ENCODE measurements at regions not wholly inside any gene's neighbourhood (a gene's known extent, or its start where the extent isn't known, plus 50 kb on each side); places are given as distances from the start of the nearest gene placed in this dataset.
A peak's percentile ranks its signal among the peaks of the same experiment; 100 is the strongest.

- TF ChIP-seq CREB1 (CRISPR knock-in tag; IDR thresholded peaks at IDR 0.05) (no peak), ZNF121 (CRISPR knock-in tag; IDR thresholded peaks at IDR 0.05) (no peak), ZMAT4 (CRISPR knock-in tag; IDR thresholded peaks at IDR 0.05) (no peak), ZNF671 (CRISPR knock-in tag; IDR thresholded peaks at IDR 0.05) (no peak), JAZF1 (CRISPR knock-in tag; IDR thresholded peaks at IDR 0.05) (no peak), HMGA2 (CRISPR knock-in tag; IDR thresholded peaks at IDR 0.05) (no peak), PRRX2 (CRISPR knock-in tag; IDR thresholded peaks at IDR 0.05) (no peak), NR3C1 (CRISPR knock-in tag; conservative IDR thresholded peaks at IDR 0.05; ENCODE audit: low read depth) (no peak), ESRRA (CRISPR knock-in tag; IDR thresholded peaks at IDR 0.05; ENCODE audit: borderline replicate concordance) (no peak), SMAD3 (CRISPR knock-in tag; IDR thresholded peaks at IDR 0.05; ENCODE audit: borderline replicate concordance) (no peak), IRF2 (CRISPR knock-in tag; IDR thresholded peaks at IDR 0.05; ENCODE audit: borderline replicate concordance, low read depth) (no peak)
- TF ChIP-seq, protein P1, sequence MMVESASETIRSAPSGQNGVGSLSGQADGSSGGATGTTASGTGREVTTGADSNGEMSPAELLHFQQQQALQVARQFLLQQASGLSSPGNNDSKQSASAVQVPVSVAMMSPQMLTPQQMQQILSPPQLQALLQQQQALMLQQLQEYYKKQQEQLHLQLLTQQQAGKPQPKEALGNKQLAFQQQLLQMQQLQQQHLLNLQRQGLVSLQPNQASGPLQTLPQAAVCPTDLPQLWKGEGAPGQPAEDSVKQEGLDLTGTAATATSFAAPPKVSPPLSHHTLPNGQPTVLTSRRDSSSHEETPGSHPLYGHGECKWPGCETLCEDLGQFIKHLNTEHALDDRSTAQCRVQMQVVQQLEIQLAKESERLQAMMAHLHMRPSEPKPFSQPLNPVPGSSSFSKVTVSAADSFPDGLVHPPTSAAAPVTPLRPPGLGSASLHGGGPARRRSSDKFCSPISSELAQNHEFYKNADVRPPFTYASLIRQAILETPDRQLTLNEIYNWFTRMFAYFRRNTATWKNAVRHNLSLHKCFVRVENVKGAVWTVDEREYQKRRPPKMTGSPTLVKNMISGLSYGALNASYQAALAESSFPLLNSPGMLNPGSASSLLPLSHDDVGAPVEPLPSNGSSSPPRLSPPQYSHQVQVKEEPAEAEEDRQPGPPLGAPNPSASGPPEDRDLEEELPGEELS (CRISPR knock-in tag; IDR thresholded peaks at IDR 0.05): no peak
These were observed 91.3 kb upstream of the TMEM260 start (continued) for GRCh38 chr14:56488306-56488705.

- CTCF ChIA-PET: interaction anchor here (0.5 to 3.2 kb wide), 31 partner anchors 8 to 897 kb away, joined by 3 to 85 read pairs (median 5); partner anchors contain the start of gene TMEM260
- TF ChIP-seq, protein P2, sequence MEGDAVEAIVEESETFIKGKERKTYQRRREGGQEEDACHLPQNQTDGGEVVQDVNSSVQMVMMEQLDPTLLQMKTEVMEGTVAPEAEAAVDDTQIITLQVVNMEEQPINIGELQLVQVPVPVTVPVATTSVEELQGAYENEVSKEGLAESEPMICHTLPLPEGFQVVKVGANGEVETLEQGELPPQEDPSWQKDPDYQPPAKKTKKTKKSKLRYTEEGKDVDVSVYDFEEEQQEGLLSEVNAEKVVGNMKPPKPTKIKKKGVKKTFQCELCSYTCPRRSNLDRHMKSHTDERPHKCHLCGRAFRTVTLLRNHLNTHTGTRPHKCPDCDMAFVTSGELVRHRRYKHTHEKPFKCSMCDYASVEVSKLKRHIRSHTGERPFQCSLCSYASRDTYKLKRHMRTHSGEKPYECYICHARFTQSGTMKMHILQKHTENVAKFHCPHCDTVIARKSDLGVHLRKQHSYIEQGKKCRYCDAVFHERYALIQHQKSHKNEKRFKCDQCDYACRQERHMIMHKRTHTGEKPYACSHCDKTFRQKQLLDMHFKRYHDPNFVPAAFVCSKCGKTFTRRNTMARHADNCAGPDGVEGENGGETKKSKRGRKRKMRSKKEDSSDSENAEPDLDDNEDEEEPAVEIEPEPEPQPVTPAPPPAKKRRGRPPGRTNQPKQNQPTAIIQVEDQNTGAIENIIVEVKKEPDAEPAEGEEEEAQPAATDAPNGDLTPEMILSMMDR (IDR thresholded peaks at IDR 0.05): peak; percentile 40; the same call in 1 of the 2 replicates
- no peak for TF ChIP-seq PRRX2 (CRISPR knock-in tag; IDR thresholded peaks at IDR 0.05)
- no peak for DNase-seq (ENCODE audit: low spot score)
- POLR2A ChIA-PET: no interaction called here
- no peak overlapping the region for H3K27ac Mint-ChIP-seq
- no peak overlapping the region for H3K4me3 Mint-ChIP-seq
- peaks cover 18% of the 10 kb centered on the region for H3K4me1 Mint-ChIP-seq
- no peak for ATAC-seq
- no peaks in the 10 kb centered on the region; the same call in 1 of the 2 replicates for H3K27me3 Mint-ChIP-seq (ENCODE audit: low read depth)
- H3K36me3 Mint-ChIP-seq: no peaks in the 10 kb centered on the region
- no peaks in the 10 kb centered on the region for H3K9me3 Mint-ChIP-seq
These were observed 89.2 kb upstream of the TMEM260 start for GRCh38 chr14:56490379-56490778.

GRCh38 chr14:56491299-56492285, 88.0 kb upstream of the TMEM260 start:
- ChIA-PET POLR2A (no interaction called here), CTCF (interaction anchor here (0.5 to 3.2 kb wide), 48 partner anchors 9 to 1051 kb away, joined by 3 to 85 read pairs (median 4); partner anchors contain the start of genes TBPL2 and TMEM260)
- DNase-seq (ENCODE audit: low spot score) (peak; percentile 72), ATAC-seq (peak; percentile 95)
- no peaks in the 10 kb centered on the region for H3K36me3 Mint-ChIP-seq
- no peaks in the 10 kb centered on the region for H3K9me3 Mint-ChIP-seq
- H3K4me1 Mint-ChIP-seq: peaks cover 18% of the 10 kb centered on the region
- H3K4me3 Mint-ChIP-seq: no peak overlapping the region
- no peak overlapping the region for H3K27ac Mint-ChIP-seq
- no peaks in the 10 kb centered on the region; the same call in 1 of the 2 replicates for H3K27me3 Mint-ChIP-seq (ENCODE audit: low read depth)
- TF ChIP-seq, protein P3, sequence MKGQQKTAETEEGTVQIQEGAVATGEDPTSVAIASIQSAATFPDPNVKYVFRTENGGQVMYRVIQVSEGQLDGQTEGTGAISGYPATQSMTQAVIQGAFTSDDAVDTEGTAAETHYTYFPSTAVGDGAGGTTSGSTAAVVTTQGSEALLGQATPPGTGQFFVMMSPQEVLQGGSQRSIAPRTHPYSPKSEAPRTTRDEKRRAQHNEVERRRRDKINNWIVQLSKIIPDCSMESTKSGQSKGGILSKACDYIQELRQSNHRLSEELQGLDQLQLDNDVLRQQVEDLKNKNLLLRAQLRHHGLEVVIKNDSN (CRISPR knock-in tag; IDR thresholded peaks at IDR 0.05): 0 out of 2 replicates have a peak, but pooled peaks have one; percentile 15
- no peak for TF ChIP-seq NFYB (CRISPR knock-in tag; conservative IDR thresholded peaks at IDR 0.05; ENCODE audit: low read depth)
- TF ChIP-seq ZBTB21 (CRISPR knock-in tag; IDR thresholded peaks at IDR 0.05; ENCODE audit: borderline replicate concordance): no peak
- no peak for TF ChIP-seq NFATC4 (CRISPR knock-in tag; IDR thresholded peaks at IDR 0.05)
- no peak for TF ChIP-seq RORB (CRISPR knock-in tag; IDR thresholded peaks at IDR 0.05)
- TF ChIP-seq ARID4B (CRISPR knock-in tag; IDR thresholded peaks at IDR 0.05; ENCODE audit: borderline replicate concordance): no peak
- no peak for TF ChIP-seq NR1H2 (CRISPR knock-in tag; IDR thresholded peaks at IDR 0.05)
- no peak for TF ChIP-seq NFE2L1 (CRISPR knock-in tag; IDR thresholded peaks at IDR 0.05)
- TF ChIP-seq JUN (CRISPR knock-in tag; IDR thresholded peaks at IDR 0.05): no peak
- no peak for TF ChIP-seq ZMAT4 (CRISPR knock-in tag; IDR thresholded peaks at IDR 0.05)

Measured in WTC11 (cell line).